ENCODE measurements at regions not wholly inside any gene's neighbourhood (a gene's known extent, or its start where the extent isn't known, plus 50 kb on each side); places are given as distances from the start of the nearest gene placed in this dataset.

DNA sequence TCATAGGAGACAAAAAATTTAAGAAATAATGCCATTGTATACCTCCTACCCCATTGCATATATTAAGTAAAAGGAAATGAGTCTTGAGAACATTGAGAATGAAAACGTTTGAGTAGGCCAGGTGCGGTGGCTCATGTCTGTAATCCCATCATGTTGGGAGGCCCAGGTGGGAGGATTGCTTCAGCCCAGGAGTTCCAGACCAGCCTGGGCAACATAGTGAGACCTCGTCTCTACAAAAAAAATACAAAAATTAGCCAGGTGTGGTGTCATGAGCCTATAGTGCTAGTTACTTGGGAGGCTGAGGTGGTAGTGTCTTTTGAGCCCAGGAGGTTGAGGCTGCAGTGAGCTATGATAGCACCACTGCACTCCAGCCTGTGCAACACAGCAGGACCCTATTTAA lies 107.7 kb upstream of the MGAT5 start:
- no peak for DNase-seq

GRCh38 chr2:134146620-134147019 lies 107.3 kb upstream of the MGAT5 start:
- peak; percentile 75 for DNase-seq

DNA sequence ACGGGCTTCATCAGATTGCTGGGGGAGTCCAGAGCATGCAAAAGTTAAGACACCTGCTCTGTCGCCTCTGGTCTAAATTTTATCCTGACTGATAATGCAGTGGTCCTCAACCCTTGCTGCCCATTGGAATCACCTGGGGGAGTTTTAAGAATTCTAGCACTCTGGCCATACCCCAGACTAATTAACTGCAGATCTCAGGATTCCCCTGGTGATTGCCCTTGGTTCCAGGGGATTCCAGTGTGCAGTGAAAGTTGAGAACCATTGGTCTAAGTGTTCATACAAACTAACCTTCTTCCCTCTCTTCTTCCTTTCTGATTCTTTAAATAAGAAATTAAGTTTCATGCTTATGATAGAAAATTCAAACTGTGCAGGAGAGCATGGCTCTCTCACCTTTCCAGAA lies 105.7 kb upstream of the MGAT5 start:
- DNase-seq: no peak

DNA sequence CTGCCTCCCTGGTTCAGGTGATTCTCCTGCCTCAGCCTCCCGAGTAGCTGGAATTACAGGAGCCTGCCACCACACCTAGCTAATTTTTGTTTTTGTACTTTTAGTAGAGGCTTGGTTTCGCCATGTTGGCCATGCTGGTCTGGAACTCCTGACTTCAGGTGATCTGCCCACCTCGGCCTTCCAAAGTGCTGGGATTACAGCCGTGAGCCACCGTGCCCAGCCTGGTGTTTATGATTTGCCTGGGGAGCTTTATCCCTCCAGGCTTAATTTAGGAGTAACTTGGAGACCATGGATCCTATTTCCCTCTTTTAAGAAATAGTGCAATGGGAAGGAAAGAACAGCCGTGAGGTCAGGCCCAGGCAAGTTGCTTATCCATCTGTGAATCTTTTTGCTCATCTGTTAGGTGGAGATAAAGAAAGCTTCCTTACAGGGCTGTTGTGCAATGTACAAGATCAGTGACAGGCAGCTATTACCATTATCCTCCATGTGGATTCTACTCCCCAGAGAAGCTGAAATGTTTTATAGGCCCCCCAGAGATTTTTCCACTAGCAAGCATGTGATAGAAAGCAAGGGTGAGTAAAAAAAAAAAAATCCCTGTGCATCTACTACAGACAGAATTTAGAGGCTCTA lies 104.9 kb upstream of the MGAT5 start:
- no peak for DNase-seq

DNA sequence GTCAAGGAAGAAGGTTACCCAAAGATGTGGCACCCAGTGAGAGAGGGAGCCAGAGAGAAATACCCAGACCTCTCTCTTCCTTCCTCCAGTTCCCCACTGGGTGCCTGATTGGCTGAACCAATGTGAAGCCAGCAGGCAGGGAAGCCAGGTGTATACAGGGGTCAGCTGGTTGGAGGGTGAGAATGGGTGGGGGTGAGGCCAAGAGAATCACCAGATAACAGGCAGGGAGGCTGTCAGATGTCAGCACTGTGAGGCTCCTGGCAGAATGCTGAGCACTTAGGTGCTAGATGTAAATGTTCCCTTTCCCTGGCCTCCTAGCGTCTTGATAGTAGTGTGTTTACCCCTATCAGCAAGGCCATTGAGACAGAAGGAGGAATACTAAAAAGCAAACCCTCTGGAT lies 104.0 kb upstream of the MGAT5 start:
- DNase-seq: no peak

DNA sequence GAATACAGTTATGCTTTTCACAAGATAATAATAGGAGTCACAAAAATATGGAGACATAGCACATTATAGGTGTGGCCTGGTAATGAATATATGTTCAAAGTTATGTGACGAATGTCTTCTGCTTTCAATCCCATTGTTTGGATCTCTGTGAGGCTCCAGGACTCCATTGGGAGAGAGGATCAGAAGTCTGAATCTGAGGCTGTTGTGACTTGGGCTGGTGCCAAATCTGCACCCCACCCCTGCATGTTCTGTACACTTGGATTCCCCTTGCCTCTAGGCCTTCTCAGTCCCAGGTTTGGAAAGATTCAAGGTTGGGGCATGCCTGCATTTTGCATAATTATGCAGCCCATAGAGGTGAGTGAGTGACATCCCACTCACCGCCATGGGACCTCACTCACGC lies 103.1 kb upstream of the MGAT5 start:
- no peak for DNase-seq

GRCh38 chr2:134152045-134153010 lies 101.5 kb upstream of the MGAT5 start:
- DNase-seq: no peak

GRCh38 chr2:134153294-134153880 lies 100.5 kb upstream of the MGAT5 start:
- no peak for DNase-seq

GRCh38 chr2:134154246-134154645 lies 99.6 kb upstream of the MGAT5 start:
- no peak for DNase-seq

DNA sequence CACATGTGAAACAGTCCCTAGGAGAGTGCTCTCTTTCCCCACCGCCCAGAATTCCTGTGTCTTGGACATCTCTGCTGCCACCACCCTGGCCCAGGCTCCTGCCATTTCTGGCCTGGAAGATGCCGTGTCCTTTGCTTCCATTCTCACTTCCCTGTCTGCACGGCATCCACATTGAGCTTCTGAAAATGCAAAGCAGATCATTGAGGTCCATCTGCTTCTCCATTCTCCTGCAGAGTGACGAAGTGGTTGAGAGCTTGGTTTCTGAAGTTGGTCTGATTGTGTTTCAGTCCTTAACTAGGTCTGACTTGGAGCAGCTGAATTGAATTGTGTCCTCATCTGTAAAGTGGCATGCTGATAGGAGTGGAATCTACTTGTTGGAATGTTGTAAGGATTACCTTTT lies 98.7 kb upstream of the MGAT5 start:
- no peak for DNase-seq

- DNase-seq: no peak
Measured at GRCh38 chr2:134158295-134158694, 95.6 kb upstream of the MGAT5 start.

- DNase-seq: no peak
Measured at GRCh38 chr2:134161170-134161547, 92.7 kb upstream of the MGAT5 start.

- no peak for DNase-seq
Measured at GRCh38 chr2:134163336-134163735, 90.5 kb upstream of the MGAT5 start.

DNA sequence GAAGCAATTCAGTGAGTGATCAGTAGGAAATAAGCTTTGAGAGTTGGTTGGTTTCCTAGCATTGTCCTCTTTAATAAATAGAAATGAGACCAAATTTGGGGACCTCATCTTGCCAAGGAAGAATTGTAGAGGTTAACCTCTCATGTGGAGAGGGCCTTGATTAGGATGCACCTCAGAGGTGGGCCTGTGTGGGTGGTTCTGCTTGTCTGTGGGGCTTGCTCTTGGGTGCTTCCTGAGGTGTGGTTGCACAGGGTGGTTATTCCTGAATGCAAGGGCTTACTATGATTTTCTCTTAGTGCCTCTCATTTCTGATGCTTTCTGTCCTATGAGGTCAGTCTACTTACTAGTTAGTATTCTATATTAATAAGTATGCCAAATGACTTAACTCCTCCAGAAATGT lies 89.6 kb upstream of the MGAT5 start:
- DNase-seq: no peak

DNA sequence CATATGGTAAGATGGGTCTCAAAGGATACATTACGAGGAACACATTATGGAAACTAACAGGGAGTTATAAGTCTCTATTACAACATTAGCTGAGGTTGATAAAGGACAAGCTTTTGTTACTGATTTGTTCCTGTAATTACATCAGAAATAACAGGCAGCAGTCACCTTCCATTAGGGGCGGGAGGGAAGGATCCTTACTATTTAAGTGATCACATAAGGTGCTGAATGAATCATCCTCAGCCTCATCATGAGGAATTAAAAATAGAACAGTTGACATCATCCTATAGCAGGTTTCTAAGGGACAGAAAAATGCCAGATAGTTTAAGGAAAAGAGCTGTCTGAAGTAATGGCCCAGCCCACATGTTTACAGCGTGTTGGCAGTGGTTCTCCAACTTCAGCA lies 86.9 kb upstream of the MGAT5 start:
- peak; percentile 61 for DNase-seq

DNA sequence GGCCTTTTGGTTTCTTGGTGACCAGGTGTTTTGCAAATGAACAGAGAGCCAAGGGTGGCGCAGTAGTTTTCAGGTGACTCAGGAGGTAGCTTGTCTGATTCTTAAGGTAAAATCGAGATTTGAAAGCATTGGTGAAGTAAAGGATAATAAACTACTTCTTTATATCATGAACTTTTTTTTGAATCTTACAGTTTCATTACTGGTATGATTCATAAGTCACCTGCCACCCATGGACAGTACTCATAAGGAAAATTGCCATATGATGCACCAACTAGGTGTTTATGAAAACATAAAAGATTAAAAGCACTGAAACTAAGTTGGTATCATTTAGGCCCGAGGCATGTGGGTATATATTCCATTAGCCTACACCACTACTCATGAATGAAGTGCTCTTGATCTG lies 84.1 kb upstream of the MGAT5 start:
- DNase-seq: no peak

- DNase-seq: no peak
Measured at GRCh38 chr2:134170294-134170693, 83.6 kb upstream of the MGAT5 start.

DNA sequence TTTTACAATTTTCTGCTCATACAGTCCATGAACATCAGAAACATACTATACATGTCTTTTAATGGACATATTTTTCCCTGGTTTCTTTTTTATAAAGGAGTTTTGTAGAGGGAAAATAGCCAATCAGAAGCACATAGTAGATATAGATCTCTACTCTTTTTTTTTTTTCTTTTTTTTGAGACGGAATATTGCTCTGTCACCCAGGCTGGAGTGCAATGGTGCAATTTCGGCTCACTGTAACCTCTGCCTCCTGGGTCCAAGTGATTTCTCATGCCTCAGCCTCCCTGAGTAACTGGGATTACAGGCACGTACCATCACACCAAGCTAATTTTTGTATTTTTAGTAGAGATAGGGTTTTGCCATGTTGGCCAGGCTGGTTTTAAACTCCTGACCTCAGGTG lies 83.2 kb upstream of the MGAT5 start:
- no peak for DNase-seq

DNA sequence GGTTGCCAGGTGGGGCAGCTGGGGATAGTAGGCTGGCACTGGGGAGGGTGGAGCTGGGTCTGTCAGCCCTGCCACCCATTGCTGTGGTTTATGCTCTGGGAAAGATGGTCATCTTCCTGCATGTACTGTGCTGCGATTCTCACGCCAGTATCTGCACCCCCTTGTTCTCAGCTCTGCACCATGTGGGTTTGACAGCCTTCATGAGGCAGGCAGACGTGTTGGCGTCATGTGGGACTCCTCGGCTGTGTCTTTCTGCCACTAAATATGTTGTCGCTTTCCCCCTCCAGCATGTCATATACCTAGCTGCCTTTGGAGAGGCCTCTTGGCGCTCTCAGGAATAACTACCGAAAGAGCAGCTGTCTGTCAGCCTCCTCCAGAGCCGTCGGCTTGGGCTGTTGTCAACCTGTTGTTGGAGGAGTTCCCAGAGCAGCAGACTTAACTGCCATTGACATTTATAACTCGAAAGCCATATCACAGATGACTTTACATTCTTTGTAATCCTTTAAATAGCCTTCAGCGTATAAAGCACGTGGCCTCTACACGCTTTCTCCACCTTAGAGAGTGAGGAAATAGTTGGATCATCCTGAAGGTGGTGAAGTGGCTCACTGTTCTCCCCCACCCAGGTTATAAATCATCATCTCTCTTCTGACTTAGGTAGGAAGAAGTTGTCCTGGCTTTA lies 80.4 kb upstream of the MGAT5 start:
- no peak for DNase-seq

DNA sequence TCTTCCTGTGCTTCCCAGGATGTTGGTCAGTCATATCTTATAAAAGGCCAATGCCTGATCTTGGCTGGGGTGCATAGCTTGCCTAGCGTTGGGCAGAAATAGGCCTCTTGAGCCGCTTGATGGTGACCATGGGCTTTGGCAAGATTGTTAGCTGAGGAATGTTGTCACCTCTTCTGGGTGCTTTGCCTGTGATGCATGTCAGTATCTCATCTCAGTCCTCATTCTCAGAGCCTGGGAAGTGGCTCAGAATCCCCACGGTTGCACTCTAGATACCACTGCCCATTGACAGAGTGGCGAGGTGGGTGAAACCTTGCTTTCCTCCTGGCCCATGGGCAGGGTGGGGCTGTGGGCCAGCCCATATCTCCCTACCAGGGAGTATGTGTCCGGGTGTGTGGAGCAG lies 79.2 kb upstream of the MGAT5 start:
- no peak for DNase-seq

- no peak for DNase-seq
Measured at GRCh38 chr2:134175834-134176233, 78.0 kb upstream of the MGAT5 start.

- DNase-seq: peak; percentile 47
Measured at GRCh38 chr2:134177351-134177931, 76.4 kb upstream of the MGAT5 start.

Data from fibroblast of skin of abdomen (primary cell).